ENCODE measurements at regions not wholly inside any gene's neighbourhood (a gene's known extent, or its start where the extent isn't known, plus 50 kb on each side); places are given as distances from the start of the nearest gene placed in this dataset.

GRCh38 chr2:204370172-204370718 lies 175.0 kb upstream of the PARD3B start:
- ChIA-PET CTCF (no interaction called here), POLR2A (no interaction called here)
- Histone ChIP-seq H3K4me1 (ENCODE audit: control insufficient read depth, insufficient read depth, low read length) (no peaks in the 10 kb centered on the region), H3K4me3 (ENCODE audit: low read depth, low read length) (no peak overlapping the region), H3K9me3 (ENCODE audit: control insufficient read depth, insufficient read depth, low read depth, low read length) (no peaks in the 10 kb centered on the region), H3K27ac (ENCODE audit: extremely low read depth, low read depth, low read length) (no peak overlapping the region), H3K36me3 (ENCODE audit: control insufficient read depth in 2 of 2, insufficient read depth in 1 of 2, low read length in 2 of 2) (no peaks in the 10 kb centered on the region)
- no peak for TF ChIP-seq ZNF202 (tag by site-specific recombination; IDR thresholded peaks at IDR 0.05; ENCODE audit: borderline replicate concordance)
- TF ChIP-seq ZNF558 (tag by site-specific recombination; IDR thresholded peaks at IDR 0.05) = no peak
- TF ChIP-seq PRDM1 (tag by site-specific recombination; IDR thresholded peaks at IDR 0.05) = no peak
- no peak for TF ChIP-seq GFI1B (tag by site-specific recombination; IDR thresholded peaks at IDR 0.05)
- no peak for TF ChIP-seq ZNF398 (tag by site-specific recombination; IDR thresholded peaks at IDR 0.05)
- TF ChIP-seq ZNF302 (tag by site-specific recombination; IDR thresholded peaks at IDR 0.05; ENCODE audit: low read depth) = no peak
- no peak for TF ChIP-seq ZNF175 (tag by site-specific recombination; IDR thresholded peaks at IDR 0.05)
- TF ChIP-seq ZNF660 (tag by site-specific recombination; IDR thresholded peaks at IDR 0.05) = no peak
- no peak for TF ChIP-seq ZNF561 (tag by site-specific recombination; IDR thresholded peaks at IDR 0.05; ENCODE audit: borderline replicate concordance)
- TF ChIP-seq ZNF544 (tag by site-specific recombination; IDR thresholded peaks at IDR 0.05) = no peak
- no peak for TF ChIP-seq ZNF768 (tag by site-specific recombination; IDR thresholded peaks at IDR 0.05)
- TF ChIP-seq ZNF114 (tag by site-specific recombination; IDR thresholded peaks at IDR 0.05) = no peak
- TF ChIP-seq SETDB1 (IDR thresholded peaks at IDR 0.05; ENCODE audit: insufficient read length, low read length) = no peak
- TF ChIP-seq ZNF792 (tag by site-specific recombination; IDR thresholded peaks at IDR 0.05) = no peak
- TF ChIP-seq ZNF777 (tag by site-specific recombination; IDR thresholded peaks at IDR 0.05; ENCODE audit: borderline replicate concordance) = no peak
- no peak for TF ChIP-seq ZFP69B (tag by site-specific recombination; IDR thresholded peaks at IDR 0.05)

- CTCF ChIA-PET = no interaction called here
- Histone ChIP-seq H3K27ac (ENCODE audit: extremely low read depth, low read depth, low read length) (no peak overlapping the region), H3K9me3 (ENCODE audit: control insufficient read depth, insufficient read depth, low read depth, low read length) (no peaks in the 10 kb centered on the region), H3K4me3 (ENCODE audit: low read depth, low read length) (no peak overlapping the region), H3K36me3 (ENCODE audit: control insufficient read depth in 2 of 2, insufficient read depth in 1 of 2, low read length in 2 of 2) (no peaks in the 10 kb centered on the region), H3K4me1 (ENCODE audit: control insufficient read depth, insufficient read depth, low read length) (no peaks in the 10 kb centered on the region)
- no peak for TF ChIP-seq ZNF837 (tag by site-specific recombination; IDR thresholded peaks at IDR 0.05)
- TF ChIP-seq ZNF621 (tag by site-specific recombination; IDR thresholded peaks at IDR 0.05) = no peak
- TF ChIP-seq PRDM4 (tag by site-specific recombination; IDR thresholded peaks at IDR 0.05) = no peak
- TF ChIP-seq ZNF548 (tag by site-specific recombination; IDR thresholded peaks at IDR 0.05) = no peak
- TF ChIP-seq SP2 (tag by site-specific recombination; IDR thresholded peaks at IDR 0.05) = no peak
- POLR2A ChIA-PET = no interaction called here
These were observed 171.3 kb upstream of the PARD3B start for GRCh38 chr2:204373942-204374341.

All from HEK293 (cell line).